B cell (primary cell): ENCODE measurements at regions not wholly inside any gene's neighbourhood (a gene's known extent, or its start where the extent isn't known, plus 50 kb on each side); places are given as distances from the start of the nearest gene placed in this dataset.

Experiments
- ATAC-seq: fragments of 200-7000 bp; cut with Tn5 transposase; one replicate; pipeline ENCODE4 v1.10.0; 2021; ENCODE audit warnings: low read depth, mild to moderate bottlenecking, moderate number of reproducible peaks, moderate library complexity
- CTCF ChIA-PET: fragments of 350-600 bp; sonication (Branson Sonifier 250); formaldehyde crosslinking; loops from one replicate; lab custom pipeline; 2021; ENCODE audit warnings: antibody characterized with exemption, inconsistent platforms; lab: Charles Lee
- POLR2A ChIA-PET: fragments of 350-600 bp; sonication (Branson Sonifier 250); formaldehyde crosslinking; loops from one replicate; lab custom pipeline; 2021; ENCODE audit warnings: antibody characterized with exemption; lab: Charles Lee
- DNase-seq: peaks from one replicate; pipeline ENCODE4 v3.0.0; 2013
- H2AFZ ChIP-seq: 2 replicates; pipeline ENCODE4 v1.6.1; 2012; ENCODE audit warnings: mild to moderate bottlenecking, low read depth, low read length; ENCODE audit not compliant: insufficient read depth, poor library complexity, severe bottlenecking
- H3K27ac ChIP-seq, 2 donors: 1 replicate in 1 of 2; 2 replicates in 1 of 2; pipeline ENCODE4 v1.5.1; 2012 to 2013; ENCODE audit warnings: low read length in 2 of 2, mild to moderate bottlenecking in 2 of 2, moderate library complexity in 1 of 2
- H3K27me3 ChIP-seq, 4 experiments: fragments of 200-600 bp in 1 of 4; sonication (generic) in 1 of 4; replicated peaks in 1 of 4; 1 replicate in 2 of 4; 2 replicates in 2 of 4; pipeline versions ENCODE4 v1.6.1 to v1.7.0; 2013 to 2016; ENCODE audit warnings: low read length in 3 of 4, mild to moderate bottlenecking in 2 of 4, mixed read lengths in 1 of 4, moderate library complexity in 1 of 4; ENCODE audit not compliant: insufficient read depth in 4 of 4, control insufficient read depth in 3 of 4; ENCODE audit errors: control extremely low read depth in 1 of 4
- H3K36me3 ChIP-seq, 2 experiments: replicated peaks in 1 of 2; 1 replicate in 1 of 2; 2 replicates in 1 of 2; pipeline versions ENCODE4 v1.6.1 to v1.7.1; 2013; ENCODE audit warnings: low read length in 1 of 2; ENCODE audit not compliant: insufficient read depth in 2 of 2, control insufficient read depth in 1 of 2; ENCODE audit errors: control extremely low read depth in 1 of 2, extremely low read depth in 1 of 2
- H3K4me1 ChIP-seq, 2 donors: fragments of 200-600 bp in 1 of 2; sonication (generic) in 1 of 2; 1 replicate in 1 of 2; 2 replicates in 1 of 2; pipeline versions ENCODE4 v1.5.1 to v1.6.1; 2013 to 2017; ENCODE audit warnings: low read length in 2 of 2; ENCODE audit not compliant: control insufficient read depth in 2 of 2, insufficient read depth in 2 of 2
- H3K4me2 ChIP-seq: replicated peaks from 2 replicates; pipeline ENCODE3; 2012; ENCODE audit warnings: mild to moderate bottlenecking, low read depth, low read length; ENCODE audit not compliant: poor library complexity, severe bottlenecking
- H3K4me3 ChIP-seq, 5 experiments: fragments of 200-600 bp in 1 of 5; sonication (generic) in 1 of 5; 1 replicate in 3 of 5; 2 replicates in 2 of 5; pipeline versions ENCODE4 v1.5.1 to v1.7.0; 2011 to 2016; ENCODE audit warnings: low read length in 4 of 5, mild to moderate bottlenecking in 4 of 5, low read depth in 2 of 5, control low read depth in 1 of 5, moderate library complexity in 1 of 5; ENCODE audit not compliant: insufficient read depth in 1 of 5; ENCODE audit errors: control extremely low read depth in 1 of 5, extremely low read depth in 1 of 5
- H3K79me2 ChIP-seq: fragments of 200-600 bp; sonication (generic); one replicate; pipeline ENCODE4 v1.6.0; 2016; ENCODE audit warnings: low read length; ENCODE audit not compliant: control insufficient read depth, insufficient read depth
- H3K9ac ChIP-seq: fragments of 200-600 bp; sonication (generic); 2 replicates; pipeline ENCODE4 v1.6.1; 2017; ENCODE audit warnings: mild to moderate bottlenecking, low read length, moderate library complexity
- H3K9me3 ChIP-seq, 3 donors: one replicate each; pipeline versions ENCODE4 v1.6.1 to v1.7.1; 2013; ENCODE audit warnings: low read length in 2 of 3; ENCODE audit not compliant: control insufficient read depth in 2 of 3, insufficient read depth in 1 of 3; ENCODE audit errors: control extremely low read depth in 1 of 3
- H4K20me1 ChIP-seq: 2 replicates; pipeline ENCODE4 v1.6.0; 2012; ENCODE audit warnings: mild to moderate bottlenecking, low read length; ENCODE audit not compliant: insufficient read depth, control insufficient read depth, poor library complexity, severe bottlenecking
- H3K27ac Mint-ChIP-seq: one replicate; pipeline ENCODE4 v1.8.0; 2021; ENCODE audit warnings: mixed read lengths
- H3K27me3 Mint-ChIP-seq: one replicate; pipeline ENCODE4 v1.8.0; 2021; ENCODE audit warnings: mixed read lengths
- H3K4me1 Mint-ChIP-seq: one replicate; pipeline ENCODE4 v1.8.0; 2021; ENCODE audit warnings: mixed read lengths
- H3K4me3 Mint-ChIP-seq: one replicate; pipeline ENCODE4 v1.8.0; 2021; ENCODE audit warnings: mixed read lengths
- H3K9me3 Mint-ChIP-seq: one replicate; pipeline ENCODE4 v1.8.0; 2022; ENCODE audit warnings: mixed read lengths; ENCODE audit not compliant: insufficient read depth
- CTCF ChIP-seq: fragments of 200-600 bp; IDR thresholded peaks from one replicate; pipeline ENCODE4 v1.8.0; 2022; ENCODE audit warnings: antibody characterized with exemption, mild to moderate bottlenecking
- EZH2 ChIP-seq: IDR thresholded peaks from 2 replicates; pipeline ENCODE4 v1.6.1; 2012; ENCODE audit warnings: borderline replicate concordance, low read depth, mild to moderate bottlenecking, moderate library complexity, low read length; ENCODE audit not compliant: insufficient read depth, poor library complexity, severe bottlenecking
- WGBS: methylation state at CpG from one replicate; pipeline ENCODE4 v1.1.5; 2013; ENCODE audit warnings: missing lambda C conversion rate; ENCODE audit not compliant: insufficient coverage; 5-methylcytosine and 5-hydroxymethylcytosine counted together
- intact Hi-C: fragments of 100-400 bp; cut with micrococcal nuclease; formaldehyde crosslinking; loops from one replicate; pipeline ENCODE4 v1.10.0; 2022

GRCh38 chr5:29085142-29085541 lies 2046.8 kb upstream of the CDH9 start:
- Histone ChIP-seq H3K36me3 (no peaks in the 10 kb centered on the region), H3K27me3 (no peaks in the 10 kb centered on the region), H3K4me1 (no peaks in the 10 kb centered on the region), H3K9ac (no peak overlapping the region), H3K79me2 (no peaks in the 10 kb centered on the region), H3K4me3 (no peak overlapping the region), H4K20me1 (no peaks in the 10 kb centered on the region), H3K4me2 (no peak overlapping the region), H3K27ac (no peak overlapping the region), H2AFZ (no peak overlapping the region), H3K9me3 (peaks cover 0 to 4% (median 0%) of the 10 kb centered on the region in 3 donors)
- no peak for DNase-seq
- ChIA-PET POLR2A (no interaction called here), CTCF (no interaction called here)
- no peaks in the 10 kb centered on the region for H3K4me1 Mint-ChIP-seq
- H3K9me3 Mint-ChIP-seq: peaks cover 5% of the 10 kb centered on the region
- H3K4me3 Mint-ChIP-seq: no peak overlapping the region
- no peaks in the 10 kb centered on the region for H3K27me3 Mint-ChIP-seq
- WGBS: 100% methylated on average over 1 of the region's 2 CpGs
- ATAC-seq: no peak
- TF ChIP-seq EZH2: no peak
- no peak for TF ChIP-seq CTCF
- intact Hi-C loops: no loop called here
- no peak overlapping the region for H3K27ac Mint-ChIP-seq

- H3K4me3 Mint-ChIP-seq: no peak overlapping the region
- POLR2A ChIA-PET: no interaction called here
- Histone ChIP-seq H3K4me2 (no peak overlapping the region), H3K27me3 (no peaks in the 10 kb centered on the region), H3K27ac (no peak overlapping the region), H3K9ac (no peak overlapping the region), H3K4me3 (no peak overlapping the region), H3K9me3 (peaks cover 0 to 4% (median 0%) of the 10 kb centered on the region in 3 donors), H2AFZ (no peak overlapping the region), H3K36me3 (no peaks in the 10 kb centered on the region), H3K79me2 (no peaks in the 10 kb centered on the region), H4K20me1 (no peaks in the 10 kb centered on the region), H3K4me1 (no peaks in the 10 kb centered on the region)
- ATAC-seq (no peak), DNase-seq (no peak)
- no peak overlapping the region for H3K27ac Mint-ChIP-seq
- WGBS: no CpG with 5 or more reads among the region's 3 CpGs
- H3K27me3 Mint-ChIP-seq: no peaks in the 10 kb centered on the region
- intact Hi-C loops: no loop called here
- H3K9me3 Mint-ChIP-seq: peaks cover 13% of the 10 kb centered on the region
- no peaks in the 10 kb centered on the region for H3K4me1 Mint-ChIP-seq
- CTCF ChIA-PET: no interaction called here
- TF ChIP-seq CTCF: no peak
- no peak for TF ChIP-seq EZH2
Observed at GRCh38 chr5:29079771-29080170, 2041.4 kb upstream of the CDH9 start.
